HL-60 (cell line): ENCODE measurements at regions not wholly inside any gene's neighbourhood (a gene's known extent, or its start where the extent isn't known, plus 50 kb on each side); places are given as distances from the start of the nearest gene placed in this dataset.

Experiments used
- DNase-seq, 2 experiments: peaks; one replicate each; pipeline ENCODE4 v3.0.0-alpha.2; 2010 to 2020; ENCODE audit warnings: low read depth in 1 of 2, low spot score in 1 of 2
- H3K27ac ChIP-seq: fragments of 250-450 bp; sonication (Bioruptor Pico); replicated peaks from 2 replicates; pipeline ENCODE4 v1.5.1; 2020; ENCODE audit warnings: mild to moderate bottlenecking, moderate library complexity
- H3K27me3 ChIP-seq: fragments of 250-450 bp; sonication (Bioruptor Pico); 2 replicates; pipeline ENCODE4 v1.5.1; 2021; ENCODE audit warnings: mild to moderate bottlenecking, moderate library complexity; ENCODE audit not compliant: insufficient read depth, poor library complexity, severe bottlenecking
- H3K4me3 ChIP-seq: replicated peaks from 2 replicates; pipeline ENCODE4 v1.5.1; 2011; ENCODE audit warnings: mild to moderate bottlenecking, control low read depth, low read length; ENCODE audit not compliant: insufficient read depth
- CTCF ChIP-seq: IDR thresholded peaks from one replicate; pipeline ENCODE4 v1.5.1; 2011; ENCODE audit warnings: low read length, control low read depth, inconsistent platforms; ENCODE audit not compliant: insufficient read depth
- GABPA ChIP-seq: IDR thresholded peaks from 2 replicates; pipeline ENCODE4 v1.6.1; 2012; ENCODE audit warnings: low read depth
- POLR2AphosphoS5 ChIP-seq: IDR thresholded peaks from 2 replicates; pipeline ENCODE4 v1.6.1; 2012; ENCODE audit warnings: low read depth
- REST ChIP-seq: IDR thresholded peaks from 2 replicates; pipeline ENCODE4 v1.6.1; 2012; ENCODE audit warnings: low read depth; ENCODE audit not compliant: insufficient replicate concordance
- SPI1 ChIP-seq: IDR thresholded peaks from 2 replicates; pipeline ENCODE4 v1.6.1; 2012; ENCODE audit warnings: low read depth, mild to moderate bottlenecking, borderline replicate concordance

GRCh38 chr4:36815536-36815935 is 429.0 kb upstream of the NWD2 start:
- no peaks in the 10 kb centered on the region for H3K27me3 ChIP-seq
- TF ChIP-seq GABPA (no peak), REST (no peak), POLR2AphosphoS5 (no peak), CTCF (no peak)
- no peak for DNase-seq
- no peak overlapping the region for H3K4me3 ChIP-seq
- H3K27ac ChIP-seq: no peak overlapping the region

GRCh38 chr4:36823199-36823967 is 421.2 kb upstream of the NWD2 start:
- TF ChIP-seq SPI1 (no peak), CTCF (no peak), GABPA (no peak), POLR2AphosphoS5 (no peak), REST (no peak)
- H3K27ac ChIP-seq: no peak overlapping the region
- DNase-seq: no peak
- no peaks in the 10 kb centered on the region for H3K27me3 ChIP-seq
- H3K4me3 ChIP-seq: no peak overlapping the region

- no peak overlapping the region for H3K4me3 ChIP-seq
- H3K27me3 ChIP-seq: no peaks in the 10 kb centered on the region
- H3K27ac ChIP-seq: no peak overlapping the region
- no peak for TF ChIP-seq POLR2AphosphoS5
- TF ChIP-seq CTCF: no peak
- no peak for TF ChIP-seq SPI1
- TF ChIP-seq REST: no peak
- TF ChIP-seq GABPA: no peak
- DNase-seq: no peak
These were observed 419.9 kb upstream of the NWD2 start for GRCh38 chr4:36824682-36825081.
